ENCODE measurements at regions not wholly inside any gene's neighbourhood (a gene's known extent, or its start where the extent isn't known, plus 50 kb on each side); places are given as distances from the start of the nearest gene placed in this dataset.

GRCh38 chr18:38884050-38884449 is 1318.5 kb upstream of the CELF4 start:
- no peak for TF ChIP-seq EP300 (IDR thresholded peaks at IDR 0.05)
- TF ChIP-seq POLR2AphosphoS5 (IDR thresholded peaks at IDR 0.05), result no peak
- no peak for TF ChIP-seq CTCF (IDR thresholded peaks at IDR 0.05)
- no peak for TF ChIP-seq POLR2A (IDR thresholded peaks at IDR 0.05)
- intact Hi-C loops (cut with DNase I), result no loop called here

GRCh38 chr18:38883111-38883510 is 1317.5 kb upstream of the CELF4 start:
- H3K9me3 ChIP-seq, result no peaks in the 10 kb centered on the region
- no peaks in the 10 kb centered on the region for H3K27me3 ChIP-seq
- 83% methylated on average over 4 of the region's 4 CpGs for WGBS, 2 donors
- H3K4me3 ChIP-seq, result no peak overlapping the region
- no peak for DNase-seq
- H3K27ac ChIP-seq, result no peak overlapping the region
- H3K4me1 ChIP-seq, result no peaks in the 10 kb centered on the region
- no peak for TF ChIP-seq POLR2A (IDR thresholded peaks at IDR 0.05)
- TF ChIP-seq CTCF (IDR thresholded peaks at IDR 0.05), result no peak
- no peak for TF ChIP-seq EP300 (IDR thresholded peaks at IDR 0.05)
- TF ChIP-seq POLR2AphosphoS5 (IDR thresholded peaks at IDR 0.05), result no peak
- intact Hi-C loops (cut with DNase I), result no loop called here
- H3K36me3 ChIP-seq, result no peaks in the 10 kb centered on the region

More at GRCh38 chr18:38884050-38884449, 1318.5 kb upstream of the CELF4 start:
- no peak overlapping the region for H3K4me3 ChIP-seq
- WGBS, 2 donors, result 64 to 77% methylated on average over 2 of the region's 2 CpGs
- H3K27me3 ChIP-seq, result no peaks in the 10 kb centered on the region
- DNase-seq, result no peak
- no peaks in the 10 kb centered on the region for H3K9me3 ChIP-seq
- H3K27ac ChIP-seq, result no peak overlapping the region
- no peaks in the 10 kb centered on the region for H3K36me3 ChIP-seq
- H3K4me1 ChIP-seq, result no peaks in the 10 kb centered on the region

GRCh38 chr18:38879871-38880270 is 1314.3 kb upstream of the CELF4 start:
- no peak for DNase-seq

GRCh38 chr18:38872342-38872741 is 1306.7 kb upstream of the CELF4 start:
- Histone ChIP-seq H3K27me3 (no peaks in the 10 kb centered on the region), H3K4me1 (no peaks in the 10 kb centered on the region), H3K36me3 (no peaks in the 10 kb centered on the region), H3K9me3 (no peaks in the 10 kb centered on the region), H3K27ac (no peak overlapping the region), H3K4me3 (no peak overlapping the region)
- no peak for DNase-seq
- intact Hi-C loops (cut with DNase I), result no loop called here
- 63 to 86% methylated on average over 3 of the region's 3 CpGs for WGBS, 2 donors
- TF ChIP-seq CTCF (IDR thresholded peaks at IDR 0.05) (no peak), POLR2AphosphoS5 (IDR thresholded peaks at IDR 0.05) (no peak), EP300 (IDR thresholded peaks at IDR 0.05) (no peak), POLR2A (IDR thresholded peaks at IDR 0.05) (no peak)

More at GRCh38 chr18:38879871-38880270, 1314.3 kb upstream of the CELF4 start:
- no peaks in the 10 kb centered on the region for H3K4me1 ChIP-seq
- H3K27me3 ChIP-seq, result no peaks in the 10 kb centered on the region
- H3K36me3 ChIP-seq, result no peaks in the 10 kb centered on the region
- H3K4me3 ChIP-seq, result no peak overlapping the region
- intact Hi-C loops (cut with DNase I), result no loop called here
- WGBS, 2 donors, result 78 to 79% methylated on average over 1 of the region's 1 CpG
- no peaks in the 10 kb centered on the region for H3K9me3 ChIP-seq
- H3K27ac ChIP-seq, result no peak overlapping the region
- no peak for TF ChIP-seq POLR2AphosphoS5 (IDR thresholded peaks at IDR 0.05)
- TF ChIP-seq POLR2A (IDR thresholded peaks at IDR 0.05), result no peak
- TF ChIP-seq EP300 (IDR thresholded peaks at IDR 0.05), result no peak
- TF ChIP-seq CTCF (IDR thresholded peaks at IDR 0.05), result no peak

- Histone ChIP-seq H3K27me3 (no peaks in the 10 kb centered on the region), H3K4me1 (no peaks in the 10 kb centered on the region), H3K4me3 (no peak overlapping the region), H3K27ac (no peak overlapping the region), H3K36me3 (no peaks in the 10 kb centered on the region), H3K9me3 (no peaks in the 10 kb centered on the region)
- TF ChIP-seq POLR2A (IDR thresholded peaks at IDR 0.05) (no peak), CTCF (IDR thresholded peaks at IDR 0.05) (no peak), EP300 (IDR thresholded peaks at IDR 0.05) (no peak), POLR2AphosphoS5 (IDR thresholded peaks at IDR 0.05) (no peak)
- WGBS, 2 donors, result 69 to 90% methylated on average over 2 of the region's 2 CpGs
- DNase-seq, result no peak
- intact Hi-C loops (cut with DNase I), result no loop called here
Measured at GRCh38 chr18:38868757-38869156, 1303.2 kb upstream of the CELF4 start.

All from sigmoid colon (tissue), 6 donors.